ENCODE measurements at regions not wholly inside any gene's neighbourhood (a gene's known extent, or its start where the extent isn't known, plus 50 kb on each side); places are given as distances from the start of the nearest gene placed in this dataset.

DNA sequence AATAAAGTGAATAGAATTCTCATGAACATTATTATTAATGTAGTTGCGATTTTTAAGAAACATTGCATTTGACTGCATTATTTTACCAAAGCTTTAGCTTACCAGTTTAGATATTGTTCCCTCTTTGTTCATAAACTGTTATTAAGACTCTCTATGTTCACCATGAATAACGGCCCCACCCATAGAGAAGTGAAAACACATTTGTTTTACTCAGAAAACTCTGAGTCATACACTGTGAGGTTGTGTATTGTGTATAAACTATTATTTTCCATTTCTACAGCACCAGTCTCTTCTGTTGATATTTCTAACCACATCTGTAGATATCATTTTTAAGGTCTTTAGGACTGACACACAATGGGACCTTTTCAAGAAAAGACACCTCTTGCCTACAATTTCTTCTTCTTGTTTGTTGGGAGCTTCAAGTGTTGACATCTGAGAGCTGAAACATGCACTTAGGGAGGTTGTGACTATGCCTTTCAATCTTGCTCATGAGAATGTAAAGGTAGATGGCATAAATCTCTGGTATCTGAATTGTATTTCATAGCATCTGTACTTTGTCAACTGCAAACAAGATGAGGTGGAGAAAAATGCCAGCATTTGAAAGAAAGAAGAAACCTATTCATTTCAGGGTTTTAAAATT lies 252.9 kb upstream of the CDH8 start:
- Histone ChIP-seq H3K4me3 (no peak overlapping the region), H3K27me3 (no peaks in the 10 kb centered on the region), H3K4me1 (no peaks in the 10 kb centered on the region), H3K27ac (no peak overlapping the region), H3K9me3 (no peaks in the 10 kb centered on the region), H3K36me3 (no peaks in the 10 kb centered on the region)
- intact Hi-C loops (cut with DNase I; ENCODE audit: low total_unique reads) = no loop called here
- no peak for TF ChIP-seq POLR2AphosphoS5 (IDR thresholded peaks at IDR 0.05)
- TF ChIP-seq POLR2A (IDR thresholded peaks at IDR 0.05) = no peak
- no peak for TF ChIP-seq EP300 (IDR thresholded peaks at IDR 0.05)
- TF ChIP-seq, protein P1, sequence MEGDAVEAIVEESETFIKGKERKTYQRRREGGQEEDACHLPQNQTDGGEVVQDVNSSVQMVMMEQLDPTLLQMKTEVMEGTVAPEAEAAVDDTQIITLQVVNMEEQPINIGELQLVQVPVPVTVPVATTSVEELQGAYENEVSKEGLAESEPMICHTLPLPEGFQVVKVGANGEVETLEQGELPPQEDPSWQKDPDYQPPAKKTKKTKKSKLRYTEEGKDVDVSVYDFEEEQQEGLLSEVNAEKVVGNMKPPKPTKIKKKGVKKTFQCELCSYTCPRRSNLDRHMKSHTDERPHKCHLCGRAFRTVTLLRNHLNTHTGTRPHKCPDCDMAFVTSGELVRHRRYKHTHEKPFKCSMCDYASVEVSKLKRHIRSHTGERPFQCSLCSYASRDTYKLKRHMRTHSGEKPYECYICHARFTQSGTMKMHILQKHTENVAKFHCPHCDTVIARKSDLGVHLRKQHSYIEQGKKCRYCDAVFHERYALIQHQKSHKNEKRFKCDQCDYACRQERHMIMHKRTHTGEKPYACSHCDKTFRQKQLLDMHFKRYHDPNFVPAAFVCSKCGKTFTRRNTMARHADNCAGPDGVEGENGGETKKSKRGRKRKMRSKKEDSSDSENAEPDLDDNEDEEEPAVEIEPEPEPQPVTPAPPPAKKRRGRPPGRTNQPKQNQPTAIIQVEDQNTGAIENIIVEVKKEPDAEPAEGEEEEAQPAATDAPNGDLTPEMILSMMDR (IDR thresholded peaks at IDR 0.05) = no peak
- 40 to 78% (median 61%) methylated on average over 2 of the region's 2 CpGs for WGBS, 5 donors
- DNase-seq = no peak

DNA sequence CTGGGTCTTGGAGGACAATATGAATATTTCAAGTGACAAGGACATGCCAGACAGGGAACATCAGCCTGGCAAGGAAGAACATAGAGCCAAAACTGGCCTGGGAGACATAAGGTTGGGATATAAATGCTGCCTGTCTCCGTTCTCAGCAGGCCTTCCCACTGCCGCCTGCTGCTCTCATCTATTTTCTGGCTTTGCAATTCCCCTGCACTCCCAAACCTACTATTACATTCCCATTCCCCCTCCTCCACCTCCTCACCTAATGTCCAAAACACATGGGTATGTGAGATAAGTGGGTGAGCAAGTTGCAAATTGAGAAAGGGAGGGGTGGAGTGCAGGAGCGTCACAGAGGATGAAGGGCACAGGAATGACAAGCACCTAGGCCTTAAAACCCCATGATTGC lies 244.3 kb upstream of the CDH8 start:
- H3K4me3 ChIP-seq = no peak overlapping the region
- WGBS, 5 donors = 57 to 73% (median 69%) methylated on average over 3 of the region's 3 CpGs
- no peak for TF ChIP-seq POLR2AphosphoS5 (IDR thresholded peaks at IDR 0.05)
- TF ChIP-seq EP300 (IDR thresholded peaks at IDR 0.05) = no peak
- TF ChIP-seq, protein P1 (IDR thresholded peaks at IDR 0.05) = no peak
- no peak for TF ChIP-seq POLR2A (IDR thresholded peaks at IDR 0.05)
- no peaks in the 10 kb centered on the region for H3K9me3 ChIP-seq
- no peak overlapping the region for H3K27ac ChIP-seq
- no peaks in the 10 kb centered on the region for H3K4me1 ChIP-seq
- no peaks in the 10 kb centered on the region for H3K36me3 ChIP-seq
- no peak for DNase-seq
- no peaks in the 10 kb centered on the region for H3K27me3 ChIP-seq
- intact Hi-C loops (cut with DNase I; ENCODE audit: low total_unique reads) = no loop called here

DNA sequence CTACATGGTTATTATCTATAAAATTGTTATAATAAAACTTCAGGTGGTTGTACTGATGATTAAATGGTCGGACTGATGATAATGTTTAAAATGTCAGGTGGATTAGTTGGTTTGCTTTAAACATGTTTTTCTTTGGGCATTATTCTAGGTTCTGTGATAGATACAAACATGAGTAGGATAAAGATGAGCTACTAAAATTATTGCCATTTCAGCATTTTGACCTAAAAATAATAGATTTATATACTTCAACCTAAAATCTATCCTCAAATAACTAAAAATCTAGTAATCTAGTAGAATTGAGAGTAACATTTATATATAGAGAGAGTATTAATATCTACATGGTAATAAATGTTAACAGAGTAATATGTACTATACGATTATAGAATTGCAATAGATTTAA lies 241.7 kb upstream of the CDH8 start:
- H3K4me1 ChIP-seq = no peaks in the 10 kb centered on the region
- intact Hi-C loops (cut with DNase I; ENCODE audit: low total_unique reads) = no loop called here
- no peaks in the 10 kb centered on the region for H3K36me3 ChIP-seq
- no peak for DNase-seq
- H3K4me3 ChIP-seq = no peak overlapping the region
- no peak overlapping the region for H3K27ac ChIP-seq
- TF ChIP-seq, protein P1 (IDR thresholded peaks at IDR 0.05) = no peak
- TF ChIP-seq POLR2A (IDR thresholded peaks at IDR 0.05) (no peak), POLR2AphosphoS5 (IDR thresholded peaks at IDR 0.05) (no peak), EP300 (IDR thresholded peaks at IDR 0.05) (no peak)
- H3K27me3 ChIP-seq = no peaks in the 10 kb centered on the region
- no peaks in the 10 kb centered on the region for H3K9me3 ChIP-seq
- WGBS, 5 donors = 70 to 81% (median 76%) methylated on average over 2 of the region's 2 CpGs

DNA sequence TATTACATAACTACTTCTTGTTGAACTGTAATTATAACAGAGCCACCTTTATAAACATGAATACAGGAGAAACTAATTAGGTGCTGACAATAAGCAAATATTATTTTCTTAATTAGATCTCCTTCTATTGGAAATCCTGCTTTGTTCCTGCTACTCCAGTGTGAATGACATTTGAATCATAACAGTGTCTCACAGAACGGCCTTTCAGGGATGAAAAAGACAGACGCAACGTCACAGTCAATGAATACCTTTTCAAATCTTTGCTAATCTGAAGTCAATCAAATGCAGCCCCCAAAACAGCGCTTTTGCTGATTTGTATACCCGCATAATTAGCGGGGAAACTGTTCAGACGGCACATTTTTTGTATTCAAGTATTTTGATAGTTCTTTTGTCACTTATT lies 240.4 kb upstream of the CDH8 start:
- WGBS, 5 donors = 66 to 75% (median 73%) methylated on average over 7 of the region's 7 CpGs
- intact Hi-C loops (cut with DNase I; ENCODE audit: low total_unique reads) = no loop called here

More for the DNA sequence above, 240.4 kb upstream of the CDH8 start:
- no peak overlapping the region for H3K27ac ChIP-seq
- no peak overlapping the region for H3K4me3 ChIP-seq
- H3K9me3 ChIP-seq = no peaks in the 10 kb centered on the region
- no peaks in the 10 kb centered on the region for H3K4me1 ChIP-seq
- DNase-seq = no peak
- no peaks in the 10 kb centered on the region for H3K36me3 ChIP-seq
- TF ChIP-seq EP300 (IDR thresholded peaks at IDR 0.05) = no peak
- TF ChIP-seq POLR2A (IDR thresholded peaks at IDR 0.05) = no peak
- TF ChIP-seq, protein P1 (IDR thresholded peaks at IDR 0.05) = no peak
- no peak for TF ChIP-seq POLR2AphosphoS5 (IDR thresholded peaks at IDR 0.05)
- H3K27me3 ChIP-seq = no peaks in the 10 kb centered on the region

Measured in stomach (tissue), 8 donors.